COLO668 (cell line): ENCODE measurements at regions not wholly inside any gene's neighbourhood (a gene's known extent, or its start where the extent isn't known, plus 50 kb on each side); places are given as distances from the start of the nearest gene placed in this dataset.
"Not testable (repeated sequence)": the region's sequence is repeated elsewhere in the genome, so short reads cannot be mapped to it uniquely, and the experiment has no call there.

ENCODE experiments used
- DNase-seq: peaks from one replicate; lab custom pipeline; 2025; ENCODE audit not compliant: unreplicated experiment; lab: John Stamatoyannopoulos, UW

- DNase-seq: no peak
These were observed 171.2 kb downstream of the ASB1 start for GRCh38 chr2:238597638-238598528.

DNA sequence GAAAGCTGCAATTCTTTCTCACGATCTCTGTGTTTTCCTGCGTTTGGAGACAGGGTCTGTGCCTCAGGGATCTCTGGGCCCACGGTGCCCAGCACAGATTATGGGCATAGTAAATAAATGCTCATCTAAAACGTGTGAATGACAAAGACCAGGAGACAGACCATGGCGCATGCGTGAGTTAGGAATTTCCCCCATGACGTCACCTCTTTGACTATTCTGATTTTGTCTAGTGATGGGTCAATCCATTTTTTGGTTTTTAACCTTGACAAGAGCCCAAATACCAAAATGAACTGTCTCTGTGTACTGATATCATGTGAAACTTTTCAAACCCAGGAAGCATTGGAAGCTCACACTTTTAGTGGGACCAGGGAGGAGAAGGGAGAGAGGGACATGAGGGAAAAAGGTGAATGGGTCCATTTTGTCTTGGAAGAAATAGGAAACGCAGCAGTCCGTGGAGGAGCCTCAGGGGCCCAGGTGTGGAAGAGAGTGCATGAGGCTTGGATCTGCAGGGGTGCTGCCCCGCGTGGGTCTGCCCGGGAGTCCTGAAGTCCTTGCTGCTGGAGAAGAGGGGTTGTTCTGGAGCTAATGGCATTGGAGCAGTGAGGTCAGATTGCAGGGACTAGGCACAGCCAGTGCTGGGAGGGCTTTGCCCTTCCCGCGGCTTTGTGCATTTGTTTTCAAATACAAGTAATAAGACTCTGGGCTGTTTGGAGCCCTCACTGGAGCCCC is 172.2 kb downstream of the ASB1 start:
- no peak for DNase-seq

DNA sequence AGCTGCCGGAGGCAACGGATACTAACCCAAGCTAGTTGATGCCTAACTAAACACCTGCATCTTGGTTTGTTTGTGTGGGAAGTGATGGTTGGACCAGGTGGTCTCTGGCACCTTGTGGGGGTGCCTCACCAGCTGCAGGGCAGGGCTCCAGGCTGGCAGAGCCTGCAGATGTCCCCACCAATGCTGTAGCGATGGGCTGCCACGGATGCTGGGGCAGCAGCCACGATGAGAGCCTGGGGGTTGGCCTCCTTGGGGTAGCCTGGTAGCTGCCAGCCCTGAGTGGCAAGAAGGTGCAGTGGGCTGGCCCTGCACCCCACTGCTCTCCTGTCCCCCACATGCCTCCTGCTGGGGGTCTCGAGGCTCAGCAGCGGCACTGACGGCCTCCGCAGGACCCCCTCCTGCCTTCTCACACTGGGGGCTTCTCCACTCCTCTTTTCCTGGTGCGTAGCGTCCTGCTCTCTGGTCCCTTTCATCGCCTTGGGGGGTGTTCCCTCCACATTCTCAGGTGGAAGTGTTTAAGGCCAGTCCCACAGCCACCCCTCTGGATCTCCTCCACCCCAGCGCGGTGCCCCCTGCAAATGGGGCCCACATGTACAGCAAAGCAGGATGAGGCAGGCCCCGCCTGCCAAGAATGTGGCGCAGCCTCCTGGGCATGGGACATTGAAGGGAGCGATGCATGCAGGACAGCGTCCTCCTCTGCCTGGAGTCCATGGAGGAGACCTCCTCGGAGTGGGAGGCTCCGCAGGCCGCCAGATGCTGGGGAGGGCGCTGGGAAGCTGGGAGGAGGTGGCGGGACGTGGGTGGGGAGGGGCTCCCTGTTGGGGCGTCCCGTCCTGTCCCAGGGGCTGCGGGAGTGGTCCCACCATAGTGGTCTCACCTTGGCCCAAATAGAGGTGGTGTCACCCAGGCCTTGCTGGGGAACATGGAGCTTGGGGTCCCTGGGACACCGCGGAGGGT is 173.1 kb downstream of the ASB1 start:
- DNase-seq: no peak

GRCh38 chr2:238600506-238601432 is 174.0 kb downstream of the ASB1 start:
- DNase-seq: no peak

DNA sequence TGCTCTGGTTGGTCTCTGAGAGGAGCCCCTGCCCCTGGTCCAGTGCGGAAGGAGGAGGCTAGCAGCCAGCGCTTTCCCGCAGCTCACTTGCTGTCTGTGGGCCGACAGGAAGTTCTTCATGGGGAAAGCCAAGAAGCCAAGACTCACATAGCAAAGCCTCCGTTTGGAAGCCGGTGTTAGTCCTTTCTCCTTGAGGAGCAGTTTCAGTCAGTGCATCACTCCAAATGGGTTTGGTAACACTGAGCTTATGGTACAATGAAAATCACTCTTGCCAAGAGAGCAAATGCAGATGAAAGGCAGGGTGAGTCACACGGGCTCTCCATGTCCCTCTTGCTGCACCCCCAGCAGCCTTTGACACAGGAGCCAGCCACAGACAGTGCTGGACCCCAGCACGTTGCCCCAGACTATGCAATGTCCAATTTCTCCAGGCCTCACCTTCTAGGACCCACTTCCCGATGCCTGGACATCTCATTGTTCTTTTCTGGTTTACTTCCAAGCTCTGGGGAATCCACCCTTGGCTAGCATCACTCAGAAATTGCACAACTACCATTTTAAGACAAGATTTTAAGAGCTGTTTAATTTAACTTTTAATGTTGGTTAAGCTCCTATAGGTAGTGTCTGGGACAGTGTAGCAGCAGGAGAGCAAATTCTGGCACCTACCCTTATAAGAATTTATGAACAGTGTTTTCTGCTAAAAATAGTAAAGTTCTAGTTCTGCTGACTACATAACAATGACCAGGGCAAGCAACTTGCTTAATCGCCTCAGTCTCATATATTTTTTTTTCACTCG is 174.9 kb downstream of the ASB1 start:
- no peak for DNase-seq

GRCh38 chr2:238602223-238602960 is 175.7 kb downstream of the ASB1 start:
- no peak for DNase-seq

DNA sequence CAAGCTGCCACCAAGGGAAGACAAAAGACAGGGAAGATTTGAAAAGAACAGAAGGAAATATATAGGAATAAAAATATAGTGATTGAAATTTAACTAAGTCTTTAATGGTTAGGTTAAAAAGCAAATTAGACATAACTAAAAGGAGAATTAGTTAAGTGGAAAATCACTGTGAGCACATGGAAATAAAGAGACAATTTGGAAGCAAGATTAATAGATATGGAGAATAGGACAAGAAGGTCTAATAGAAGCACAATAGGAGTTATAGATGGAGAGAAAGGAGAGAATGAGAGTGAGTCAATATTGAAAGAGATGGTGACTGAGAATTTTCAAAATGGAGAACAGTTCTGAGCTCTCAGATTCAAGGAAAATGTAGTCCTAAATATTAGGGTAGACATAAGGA is 176.9 kb downstream of the ASB1 start:
- DNase-seq: no peak

GRCh38 chr2:238606311-238606710 is 179.6 kb downstream of the ASB1 start:
- no peak for DNase-seq

DNA sequence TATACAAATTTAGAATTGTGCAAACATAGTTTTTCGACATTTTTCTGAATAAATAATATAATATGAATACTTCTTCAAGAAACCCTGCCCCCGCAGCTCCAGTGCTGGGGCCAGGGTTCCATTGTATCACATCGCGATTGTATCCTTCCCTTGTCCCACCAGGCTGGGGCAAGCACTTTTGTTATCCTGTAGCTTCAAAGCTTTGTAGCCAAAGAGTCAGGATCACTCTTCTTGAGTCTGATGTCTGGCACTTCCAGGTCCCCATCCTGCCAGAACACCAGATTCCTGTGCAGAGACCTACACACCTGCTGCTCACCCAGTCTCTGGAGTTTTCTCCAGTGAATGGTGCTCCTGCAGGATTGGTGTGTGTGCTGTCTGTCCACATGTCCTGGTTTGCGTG is 186.9 kb downstream of the ASB1 start:
- no peak for DNase-seq

GRCh38 chr2:238614376-238614775 is 187.6 kb downstream of the ASB1 start:
- no peak for DNase-seq

GRCh38 chr2:238615187-238615586 is 188.5 kb downstream of the ASB1 start:
- DNase-seq: no peak

GRCh38 chr2:238616681-238617080 is 190.0 kb downstream of the ASB1 start:
- DNase-seq: no peak

- DNase-seq: not testable (repeated sequence)
These were observed 192.0 kb downstream of the ASB1 start for GRCh38 chr2:238618494-238619283.

DNA sequence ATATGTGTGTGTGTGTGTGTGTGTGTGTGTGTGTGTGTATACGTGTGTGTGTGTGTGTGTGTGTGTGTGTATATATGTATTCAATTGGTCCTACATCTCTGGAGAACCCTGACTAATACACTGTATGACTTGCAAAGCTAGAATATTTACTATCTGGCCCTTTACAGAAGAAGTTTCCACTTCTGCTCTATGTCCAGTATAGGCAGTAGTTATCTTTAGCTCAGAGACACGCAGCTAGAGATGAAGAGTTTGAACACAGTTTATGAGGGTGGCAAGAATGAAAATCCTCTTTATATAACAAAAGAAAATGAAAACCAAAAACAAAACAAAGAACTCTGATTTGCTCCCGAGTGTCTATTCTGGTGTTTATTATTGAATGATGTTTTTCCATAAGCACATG is 201.2 kb downstream of the ASB1 start:
- no peak for DNase-seq

- DNase-seq: no peak
These were observed 202.3 kb downstream of the ASB1 start for GRCh38 chr2:238629064-238629463.

GRCh38 chr2:238631491-238632180 is 204.9 kb downstream of the ASB1 start:
- DNase-seq: no peak
